Hematopoietic multipotent progenitor cell treated with erythropoietin and hydrocortisone succinate and interleukin-3 and kit ligand, for 8 days (in vitro differentiated cells): ENCODE measurements at regions not wholly inside any gene's neighbourhood (a gene's known extent, or its start where the extent isn't known, plus 50 kb on each side); places are given as distances from the start of the nearest gene placed in this dataset.
A peak's percentile ranks its signal among the peaks of the same experiment; 100 is the strongest.

Experiments used
- DNase-seq: peaks from one replicate; pipeline ENCODE4 v3.0.0-alpha.2; 2015

GRCh38 chr7:116083796-116084195, 53.2 kb upstream of the TFEC start:
- DNase-seq: no peak

GRCh38 chr7:116086547-116087045, 56.0 kb upstream of the TFEC start:
- no peak for DNase-seq

- DNase-seq: peak; percentile 1
Measured at GRCh38 chr7:116087291-116087690, 56.7 kb upstream of the TFEC start.

GRCh38 chr7:116087984-116088383, 57.4 kb upstream of the TFEC start:
- no peak for DNase-seq

GRCh38 chr7:116089293-116089692, 58.7 kb upstream of the TFEC start:
- no peak for DNase-seq

- no peak for DNase-seq
Measured at GRCh38 chr7:116093516-116094301, 63.1 kb upstream of the TFEC start.

- DNase-seq: no peak
Measured at GRCh38 chr7:116095396-116095795, 64.8 kb upstream of the TFEC start.

GRCh38 chr7:116097365-116098009, 66.9 kb upstream of the TFEC start:
- peak; percentile 38 for DNase-seq

GRCh38 chr7:116098175-116098574, 67.6 kb upstream of the TFEC start:
- no peak for DNase-seq

GRCh38 chr7:116100626-116101025, 70.1 kb upstream of the TFEC start:
- DNase-seq: peak; percentile 8

- DNase-seq: no peak
Measured at GRCh38 chr7:116101704-116102103, 71.1 kb upstream of the TFEC start.

- no peak for DNase-seq
Measured at GRCh38 chr7:116111475-116111874, 80.9 kb upstream of the TFEC start.

- DNase-seq: no peak
Measured at GRCh38 chr7:116113310-116113709, 82.7 kb upstream of the TFEC start.

GRCh38 chr7:116120839-116121238, 89.5 kb upstream of the TES start:
- DNase-seq: no peak

GRCh38 chr7:116122972-116123595, 87.3 kb upstream of the TES start:
- peak; percentile 38 for DNase-seq

GRCh38 chr7:116128139-116128538, 82.2 kb upstream of the TES start:
- no peak for DNase-seq

- no peak for DNase-seq
Measured at GRCh38 chr7:116135306-116135705, 75.0 kb upstream of the TES start.

GRCh38 chr7:116138202-116138801, 72.0 kb upstream of the TES start:
- peak; percentile 54 for DNase-seq

GRCh38 chr7:116139007-116139406, 71.3 kb upstream of the TES start:
- DNase-seq: no peak

- no peak for DNase-seq
Measured at GRCh38 chr7:116139807-116140206, 70.5 kb upstream of the TES start.

- no peak for DNase-seq
Measured at GRCh38 chr7:116142374-116142773, 68.0 kb upstream of the TES start.

- DNase-seq: no peak
Measured at GRCh38 chr7:116142850-116143249, 67.5 kb upstream of the TES start.

- no peak for DNase-seq
Measured at GRCh38 chr7:116145245-116145852, 65.0 kb upstream of the TES start.
